GM23338 (cell line): ENCODE measurements at regions not wholly inside any gene's neighbourhood (a gene's known extent, or its start where the extent isn't known, plus 50 kb on each side); places are given as distances from the start of the nearest gene placed in this dataset.

Experiments
- ATAC-seq: fragments of 200-7000 bp; cut with Tn5 transposase; 3 replicates; pipeline ENCODE4 v1.9.1; 2020
- DNase-seq: peaks from one replicate; pipeline ENCODE4 v3.0.0-alpha.2; 2015; ENCODE audit warnings: low spot score
- H2AFZ ChIP-seq: fragments of 200-600 bp; sonication (generic); 2 replicates; pipeline ENCODE4 v1.8.0; 2016; ENCODE audit warnings: antibody characterized with exemption, mild to moderate bottlenecking, moderate library complexity
- H3F3A ChIP-seq: fragments of 200-600 bp; sonication (generic); replicated peaks from 2 replicates; pipeline ENCODE4 v1.8.0; 2017; ENCODE audit warnings: antibody characterized with exemption, mixed run types, low read depth
- H3K27ac ChIP-seq: fragments of 200-600 bp; sonication (generic); 2 replicates; pipeline ENCODE4 v1.6.1; 2016; ENCODE audit warnings: low read depth
- H3K27me3 ChIP-seq: fragments of 200-600 bp; sonication (generic); 2 replicates; pipeline ENCODE4 v1.8.0; 2016; ENCODE audit warnings: mild to moderate bottlenecking, mixed run types, moderate library complexity; ENCODE audit not compliant: insufficient read depth
- H3K36me3 ChIP-seq: fragments of 200-600 bp; sonication (generic); 2 replicates; pipeline ENCODE4 v1.8.0; 2016; ENCODE audit warnings: mild to moderate bottlenecking; ENCODE audit not compliant: insufficient read depth
- H3K4me1 ChIP-seq: fragments of 200-600 bp; sonication (generic); 2 replicates; pipeline ENCODE4 v1.8.0; 2016; ENCODE audit warnings: mild to moderate bottlenecking, moderate library complexity; ENCODE audit not compliant: insufficient read depth
- H3K4me2 ChIP-seq: fragments of 200-600 bp; sonication (generic); 2 replicates; pipeline ENCODE4 v1.7.1; 2017; ENCODE audit warnings: mixed run types
- H3K4me3 ChIP-seq: fragments of 200-600 bp; sonication (generic); 2 replicates; pipeline ENCODE4 v1.6.1; 2016; ENCODE audit warnings: mixed run types
- H3K79me2 ChIP-seq: fragments of 200-600 bp; sonication (generic); replicated peaks from 2 replicates; pipeline ENCODE4 v1.8.0; 2017; ENCODE audit warnings: mild to moderate bottlenecking; ENCODE audit not compliant: insufficient read depth
- H3K9me2 ChIP-seq: fragments of 200-600 bp; sonication (generic); 2 replicates; pipeline ENCODE4 v1.8.0; 2017; ENCODE audit not compliant: insufficient read depth
- H4K20me1 ChIP-seq: fragments of 200-600 bp; sonication (generic); replicated peaks from 2 replicates; pipeline ENCODE4 v1.8.0; 2017; ENCODE audit warnings: mild to moderate bottlenecking; ENCODE audit not compliant: insufficient read depth
- H3K27ac Mint-ChIP-seq: 2 replicates; pipeline ENCODE4 v1.8.0; 2020; ENCODE audit warnings: inconsistent platforms, mild to moderate bottlenecking, moderate library complexity, mixed read lengths
- H3K27me3 Mint-ChIP-seq: 3 replicates; pipeline ENCODE4 v1.8.0; 2022; ENCODE audit warnings: low read depth, mild to moderate bottlenecking, moderate library complexity, mixed read lengths, inconsistent platforms; ENCODE audit not compliant: insufficient read depth, poor library complexity
- H3K36me3 Mint-ChIP-seq: 3 replicates; pipeline ENCODE4 v1.8.0; 2021; ENCODE audit warnings: low read depth, mild to moderate bottlenecking, inconsistent platforms, moderate library complexity, mixed read lengths
- H3K4me1 Mint-ChIP-seq: 3 replicates; pipeline ENCODE4 v1.8.0; 2020; ENCODE audit warnings: mild to moderate bottlenecking, inconsistent platforms, mixed read lengths
- H3K4me3 Mint-ChIP-seq: 3 replicates; pipeline ENCODE4 v1.8.0; 2021; ENCODE audit warnings: moderate library complexity, mild to moderate bottlenecking, inconsistent platforms, mixed read lengths
- H3K9me3 Mint-ChIP-seq: 3 replicates; pipeline ENCODE4 v1.8.0; 2020; ENCODE audit warnings: moderate library complexity, mild to moderate bottlenecking, inconsistent platforms, mixed read lengths
- CREB1 ChIP-seq: fragments of 250-450 bp; sonication (Bioruptor Pico); IDR thresholded peaks from 2 replicates; pipeline ENCODE4 v1.5.0; 2020; ENCODE audit warnings: low read depth, mild to moderate bottlenecking, moderate library complexity
- CTCF ChIP-seq, 2 experiments: fragments of 200-600 bp in 1 of 2; sonication (generic) in 1 of 2; conservative IDR thresholded peaks; 2 replicates each; pipeline versions ENCODE4 v1.5.1 to v1.6.1; 2016 to 2017; ENCODE audit warnings: antibody characterized with exemption in 2 of 2, low read depth in 2 of 2, mild to moderate bottlenecking in 2 of 2, moderate library complexity in 1 of 2
- ETS1 ChIP-seq: IDR thresholded peaks from 2 replicates; pipeline ENCODE4 v1.6.1; 2016; ENCODE audit warnings: antibody characterized with exemption
- EZH2 ChIP-seq: fragments of 200-600 bp; sonication (generic); IDR thresholded peaks from one replicate; pipeline ENCODE4 v1.8.0; 2017; ENCODE audit warnings: antibody characterized with exemption, mild to moderate bottlenecking, low read depth; ENCODE audit not compliant: unreplicated experiment
- EZH2phosphoT487 ChIP-seq: fragments of 200-600 bp; sonication (generic); IDR thresholded peaks from one replicate; pipeline ENCODE4 v1.8.1; 2018; ENCODE audit warnings: antibody characterized with exemption; ENCODE audit not compliant: unreplicated experiment
- JUNB ChIP-seq: IDR thresholded peaks from one replicate; pipeline ENCODE4 v1.6.1; 2016; ENCODE audit warnings: antibody characterized with exemption; ENCODE audit not compliant: unreplicated experiment
- NANOG ChIP-seq: IDR thresholded peaks from 2 replicates; pipeline ENCODE4 v1.6.1; 2016; ENCODE audit warnings: antibody characterized with exemption, borderline replicate concordance
- POLR2AphosphoS5 ChIP-seq: IDR thresholded peaks from 2 replicates; pipeline ENCODE4 v1.6.1; 2016; ENCODE audit warnings: antibody characterized with exemption, low read depth
- REST ChIP-seq: IDR thresholded peaks from one replicate; pipeline ENCODE4 v1.6.1; 2018; ENCODE audit warnings: antibody characterized with exemption; ENCODE audit not compliant: unreplicated experiment
- STAT1 ChIP-seq: IDR thresholded peaks from one replicate; pipeline ENCODE4 v1.6.1; 2016; ENCODE audit warnings: antibody characterized with exemption; ENCODE audit not compliant: unreplicated experiment
- ZNF114 ChIP-seq: fragments of 250-450 bp; sonication (Bioruptor Pico); IDR thresholded peaks from 2 replicates; pipeline ENCODE4 v1.5.0; 2020; ENCODE audit warnings: mild to moderate bottlenecking, moderate library complexity
- ZNF331 ChIP-seq: fragments of 250-450 bp; sonication (Bioruptor Pico); IDR thresholded peaks from 2 replicates; pipeline ENCODE4 v1.5.0; 2020; ENCODE audit warnings: low read depth, mild to moderate bottlenecking, moderate library complexity
- ZNF462 ChIP-seq: fragments of 250-450 bp; sonication (Bioruptor Pico); IDR thresholded peaks from 2 replicates; pipeline ENCODE4 v1.5.0; 2020; ENCODE audit warnings: mild to moderate bottlenecking, moderate library complexity

- TF ChIP-seq REST: no peak
- TF ChIP-seq ZNF114 (CRISPR knock-in tag): no peak
- no peak for TF ChIP-seq ETS1
- no peak for TF ChIP-seq EZH2phosphoT487
- TF ChIP-seq JUNB: no peak
- TF ChIP-seq POLR2AphosphoS5: no peak
- no peak for TF ChIP-seq CREB1
- TF ChIP-seq EZH2: no peak
- no peak for TF ChIP-seq ZNF462 (CRISPR knock-in tag)
- no peak for TF ChIP-seq STAT1
- no peak for TF ChIP-seq ZNF331
- no peak for TF ChIP-seq NANOG
- no peak for TF ChIP-seq CTCF (conservative IDR thresholded peaks at IDR 0.05; ENCODE audit: low read depth in 2 of 2)
- Histone ChIP-seq H4K20me1 (no peaks in the 10 kb centered on the region), H3K27me3 (no peaks in the 10 kb centered on the region), H3K27ac (peak overlapping the region; percentile 82; the same call in 1 of the 2 replicates), H3K79me2 (no peaks in the 10 kb centered on the region), H3K4me1 (peaks cover 26% of the 10 kb centered on the region), H3K36me3 (no peaks in the 10 kb centered on the region), H3K4me2 (peak overlapping the region; percentile 46; the same call in 1 of the 2 replicates), H2AFZ (no peak overlapping the region), H3K4me3 (no peak overlapping the region), H3F3A (no peaks in the 10 kb centered on the region), H3K9me2 (no peaks in the 10 kb centered on the region)
- DNase-seq: no peak
- peaks cover 16% of the 10 kb centered on the region for H3K4me1 Mint-ChIP-seq
- no peaks in the 10 kb centered on the region; the same call in 1 of the 3 replicates for H3K9me3 Mint-ChIP-seq
- ATAC-seq: no peak
- H3K27me3 Mint-ChIP-seq: no peaks in the 10 kb centered on the region
- peak overlapping the region; percentile 66; the same call in 1 of the 2 replicates for H3K27ac Mint-ChIP-seq
- H3K36me3 Mint-ChIP-seq: no peaks in the 10 kb centered on the region; the same call in 1 of the 3 replicates
- no peak overlapping the region for H3K4me3 Mint-ChIP-seq
These were observed 52.2 kb downstream of the BEX3 start for GRCh38 chrX:103428525-103428924.
